ENCODE measurements at regions not wholly inside any gene's neighbourhood (a gene's known extent, or its start where the extent isn't known, plus 50 kb on each side); places are given as distances from the start of the nearest gene placed in this dataset.

DNA sequence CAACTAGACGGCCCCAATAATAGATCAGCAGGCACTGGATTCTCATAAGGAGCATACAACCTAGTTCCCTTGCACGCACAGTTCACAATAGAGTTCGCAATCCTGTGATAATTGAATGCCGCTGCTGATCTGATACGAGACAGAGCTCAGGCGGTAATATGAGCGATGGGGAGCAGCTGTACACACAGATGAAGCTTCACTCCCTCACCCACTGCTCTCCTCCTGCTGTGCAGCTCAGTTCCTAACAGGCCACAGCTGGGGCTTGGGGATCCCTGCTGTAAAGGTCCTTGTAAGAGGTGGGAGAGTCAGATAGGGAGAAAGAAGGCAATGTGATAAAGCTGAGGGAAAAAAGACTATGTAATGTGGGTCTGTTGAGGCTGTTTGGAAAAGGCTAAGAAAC, 577.5 kb downstream of the RBFOX1 start:
- no peaks in the 10 kb centered on the region for H3K27me3 ChIP-seq (ENCODE audit: low read length)
- no peak for TF ChIP-seq EZH2phosphoT487 (conservative IDR thresholded peaks at IDR 0.05; ENCODE audit: low read length)
- no peak for TF ChIP-seq CTCF (IDR thresholded peaks at IDR 0.05; ENCODE audit: insufficient read depth, low read length, poor library complexity, severe bottlenecking)
- H4K20me1 ChIP-seq (ENCODE audit: low read depth, low read length), result no peaks in the 10 kb centered on the region
- no peaks in the 10 kb centered on the region for H3K36me3 ChIP-seq (ENCODE audit: low read length)
- no peaks in the 10 kb centered on the region for H3F3A ChIP-seq (ENCODE audit: insufficient read depth)
- 0 out of 2 replicates have a peak, but pooled peaks cover 5% of the 10 kb centered on the region for H3K9me3 ChIP-seq (ENCODE audit: insufficient read depth, low read length)
- H3K79me2 ChIP-seq (ENCODE audit: insufficient read depth, low read length), result no peaks in the 10 kb centered on the region
- no peak overlapping the region for H3K27ac ChIP-seq (ENCODE audit: low read depth, low read length)
- no peaks in the 10 kb centered on the region for H3K9me2 ChIP-seq (replicated peaks; ENCODE audit: insufficient read depth, low read length)
- H3K9ac ChIP-seq (ENCODE audit: low read length), result no peak overlapping the region
- H2AFZ ChIP-seq (ENCODE audit: low read depth, low read length, severe bottlenecking), result no peak overlapping the region
- H3K4me3 ChIP-seq (ENCODE audit: insufficient read depth, low read length, poor library complexity, severe bottlenecking), result no peak overlapping the region
- H3K4me2 ChIP-seq (ENCODE audit: low read depth, low read length, poor library complexity, severe bottlenecking), result no peak overlapping the region

DNA sequence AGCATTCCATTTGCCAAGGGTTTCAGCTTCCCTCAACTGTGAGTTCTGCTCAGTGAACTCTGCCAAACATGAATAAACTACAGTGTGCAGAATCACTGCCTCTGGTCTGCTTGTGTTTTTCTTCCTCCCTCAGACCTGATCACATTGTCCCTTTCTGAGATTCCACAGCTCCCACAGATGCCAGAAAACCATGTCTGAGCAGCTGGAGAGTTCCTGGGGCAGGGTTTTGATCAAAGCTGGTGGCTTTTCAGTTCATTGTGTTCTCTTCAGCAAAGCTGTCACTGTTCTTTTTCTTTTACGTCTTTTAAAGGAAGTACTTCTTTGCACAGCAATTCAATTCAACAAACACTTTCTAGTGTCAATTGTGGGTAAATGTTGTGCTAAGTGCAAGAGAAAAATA, 555.8 kb downstream of the RBFOX1 start:
- no peaks in the 10 kb centered on the region for H3K27me3 ChIP-seq (ENCODE audit: low read length)
- no peaks in the 10 kb centered on the region for H4K20me1 ChIP-seq (ENCODE audit: low read depth, low read length)

GRCh38 chr16:7887316-7887715, 554.7 kb downstream of the RBFOX1 start:
- H3K9me3 ChIP-seq (ENCODE audit: insufficient read depth, low read length), result no peaks in the 10 kb centered on the region
- H3K4me3 ChIP-seq (ENCODE audit: insufficient read depth, low read length, poor library complexity, severe bottlenecking), result no peak overlapping the region
- no peaks in the 10 kb centered on the region for H3K27me3 ChIP-seq (ENCODE audit: low read length)
- H4K20me1 ChIP-seq (ENCODE audit: low read depth, low read length), result no peaks in the 10 kb centered on the region
- H3K4me2 ChIP-seq (ENCODE audit: low read depth, low read length, poor library complexity, severe bottlenecking), result no peak overlapping the region
- TF ChIP-seq CTCF (IDR thresholded peaks at IDR 0.05; ENCODE audit: insufficient read depth, low read length, poor library complexity, severe bottlenecking) (no peak), EZH2phosphoT487 (conservative IDR thresholded peaks at IDR 0.05; ENCODE audit: low read length) (no peak)
- H3F3A ChIP-seq (ENCODE audit: insufficient read depth), result no peaks in the 10 kb centered on the region
- H3K36me3 ChIP-seq (ENCODE audit: low read length), result no peaks in the 10 kb centered on the region
- H3K9ac ChIP-seq (ENCODE audit: low read length), result no peak overlapping the region
- H3K27ac ChIP-seq (ENCODE audit: low read depth, low read length), result no peak overlapping the region
- H2AFZ ChIP-seq (ENCODE audit: low read depth, low read length, severe bottlenecking), result no peak overlapping the region
- no peaks in the 10 kb centered on the region for H3K9me2 ChIP-seq (replicated peaks; ENCODE audit: insufficient read depth, low read length)
- H3K79me2 ChIP-seq (ENCODE audit: insufficient read depth, low read length), result no peaks in the 10 kb centered on the region

More for the DNA sequence above, 555.8 kb downstream of the RBFOX1 start:
- Histone ChIP-seq H3K4me3 (ENCODE audit: insufficient read depth, low read length, poor library complexity, severe bottlenecking) (no peak overlapping the region), H3F3A (ENCODE audit: insufficient read depth) (no peaks in the 10 kb centered on the region), H3K27ac (ENCODE audit: low read depth, low read length) (no peak overlapping the region), H2AFZ (ENCODE audit: low read depth, low read length, severe bottlenecking) (no peak overlapping the region), H3K9me3 (ENCODE audit: insufficient read depth, low read length) (no peaks in the 10 kb centered on the region), H3K9ac (ENCODE audit: low read length) (no peak overlapping the region), H3K9me2 (replicated peaks; ENCODE audit: insufficient read depth, low read length) (no peaks in the 10 kb centered on the region), H3K4me2 (ENCODE audit: low read depth, low read length, poor library complexity, severe bottlenecking) (no peak overlapping the region), H3K36me3 (ENCODE audit: low read length) (no peaks in the 10 kb centered on the region), H3K79me2 (ENCODE audit: insufficient read depth, low read length) (no peaks in the 10 kb centered on the region)
- TF ChIP-seq EZH2phosphoT487 (conservative IDR thresholded peaks at IDR 0.05; ENCODE audit: low read length), result no peak
- no peak for TF ChIP-seq CTCF (IDR thresholded peaks at IDR 0.05; ENCODE audit: insufficient read depth, low read length, poor library complexity, severe bottlenecking)
